NCI-H446 treated with DMSO at 0.1 percent for 48 hours (cell line): ENCODE measurements at regions not wholly inside any gene's neighbourhood (a gene's known extent, or its start where the extent isn't known, plus 50 kb on each side); places are given as distances from the start of the nearest gene placed in this dataset.
A peak's percentile ranks its signal among the peaks of the same experiment; 100 is the strongest.

Experiments
- DNase-seq: peaks from one replicate; lab custom pipeline; 2025; lab: John Stamatoyannopoulos, UW

DNA sequence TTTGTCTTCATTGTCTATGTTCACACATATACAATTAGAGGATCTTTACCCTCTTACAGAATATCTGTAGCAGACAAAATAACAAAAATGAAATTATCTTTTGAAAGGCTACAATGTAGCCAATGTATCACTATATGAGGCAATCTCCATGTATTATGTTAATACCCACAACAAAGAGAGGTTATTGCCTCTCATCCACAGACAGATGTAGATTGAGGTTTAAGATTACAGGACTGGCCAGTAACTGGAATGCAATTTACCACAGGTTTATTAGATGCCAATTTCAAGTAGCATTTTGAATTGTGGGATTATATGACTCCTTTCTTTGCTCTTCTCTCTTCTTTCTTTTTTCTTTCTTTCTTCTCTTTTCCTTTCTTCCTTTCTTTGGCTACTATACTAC, 242.6 kb downstream of the ANKRD50 start:
- no peak for DNase-seq

DNA sequence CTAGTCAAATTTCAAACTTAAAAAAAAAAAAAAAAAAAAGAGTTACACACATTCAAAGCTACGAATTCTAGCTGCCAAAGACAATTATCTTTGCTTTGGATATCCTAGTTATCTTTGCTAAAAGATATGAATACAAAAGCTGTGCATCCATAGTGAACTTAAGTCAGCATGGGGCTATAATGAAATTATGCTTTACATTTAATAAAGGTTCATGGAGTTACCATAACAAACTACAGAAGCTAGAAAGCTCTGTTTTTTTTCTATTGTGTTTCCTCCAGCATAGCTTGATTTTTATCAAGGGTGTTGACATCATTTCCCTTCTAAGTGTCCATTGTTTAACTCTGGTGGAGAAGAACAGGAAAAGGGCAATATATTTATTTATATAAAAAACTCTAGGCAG, 234.1 kb downstream of the ANKRD50 start:
- no peak for DNase-seq

DNA sequence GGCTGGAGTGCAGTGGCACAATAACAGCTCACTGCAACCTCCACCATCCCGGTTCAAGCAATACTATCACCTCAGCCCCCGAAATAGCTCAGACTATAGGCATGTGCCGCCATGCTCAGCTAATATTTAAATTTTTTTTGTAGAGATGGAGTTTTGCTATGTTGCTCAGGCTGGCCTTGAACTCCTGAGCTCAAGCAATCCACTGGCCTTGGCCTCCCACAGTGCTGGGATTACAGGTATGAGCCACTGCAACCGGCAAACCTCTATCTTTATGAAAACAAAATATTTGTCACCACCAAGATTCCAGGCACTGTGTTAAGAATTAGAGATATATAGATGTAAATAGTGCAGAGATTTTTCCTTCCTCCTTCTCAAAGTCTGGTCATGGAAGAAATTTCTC, 232.5 kb downstream of the ANKRD50 start:
- no peak for DNase-seq

DNA sequence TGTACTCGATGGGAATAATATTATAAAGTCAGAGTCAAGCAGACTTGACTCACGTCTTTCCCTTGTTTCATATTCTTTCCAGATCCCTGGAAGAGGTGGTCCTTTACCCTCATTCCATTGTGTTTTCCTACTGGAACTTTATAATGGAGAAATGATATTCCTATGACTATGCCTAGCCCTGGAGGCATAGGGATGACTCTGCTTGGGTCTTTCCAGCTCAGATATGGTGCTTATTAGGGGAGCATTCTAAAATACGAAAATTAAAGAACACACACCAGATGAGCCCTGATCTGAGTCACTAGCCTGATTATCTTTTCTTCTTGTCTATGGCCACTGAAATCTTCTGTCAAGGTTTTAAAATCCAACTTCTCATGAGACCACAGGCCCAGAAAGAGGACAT, 231.4 kb downstream of the ANKRD50 start:
- no peak for DNase-seq

DNA sequence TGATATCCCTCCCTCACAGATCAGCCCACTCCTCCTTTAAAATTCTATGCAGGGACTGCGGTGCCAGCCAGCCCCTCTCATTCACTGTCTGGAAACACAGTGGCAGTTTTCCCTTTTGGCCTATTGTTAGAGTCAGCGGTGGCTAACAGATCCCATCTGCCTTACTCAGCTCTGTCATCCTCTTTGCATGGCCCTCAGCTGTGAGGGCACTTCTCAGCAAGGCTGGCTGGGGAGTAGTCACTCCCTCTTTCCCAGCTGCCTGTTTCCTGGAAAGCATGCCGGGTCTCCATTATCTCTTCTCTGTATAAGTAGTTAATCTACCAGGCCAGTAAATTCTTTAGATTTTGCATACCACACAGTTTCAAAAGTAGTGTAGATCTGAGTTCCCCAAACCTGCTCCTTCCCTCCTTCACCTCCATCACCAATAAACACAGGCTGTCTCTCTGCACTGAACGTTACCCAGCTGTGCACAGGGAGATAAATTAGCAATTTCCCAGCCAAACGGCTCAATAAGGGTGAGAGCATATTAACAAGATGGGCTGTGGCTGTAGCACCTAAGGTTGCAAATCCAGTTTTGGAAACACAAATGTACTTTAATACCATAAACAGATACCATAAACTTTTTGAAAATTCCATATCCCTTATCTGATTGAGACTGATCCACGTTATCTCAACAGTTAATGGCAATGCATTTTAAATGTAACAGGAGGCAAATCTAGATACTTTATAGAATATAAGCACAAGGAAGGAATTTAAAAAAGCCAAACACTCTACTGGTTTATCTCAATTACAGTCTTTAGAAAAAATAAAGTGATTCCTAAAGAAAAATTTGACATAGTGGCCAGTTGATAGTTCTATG, 229.3 kb downstream of the ANKRD50 start:
- DNase-seq = no peak

DNA sequence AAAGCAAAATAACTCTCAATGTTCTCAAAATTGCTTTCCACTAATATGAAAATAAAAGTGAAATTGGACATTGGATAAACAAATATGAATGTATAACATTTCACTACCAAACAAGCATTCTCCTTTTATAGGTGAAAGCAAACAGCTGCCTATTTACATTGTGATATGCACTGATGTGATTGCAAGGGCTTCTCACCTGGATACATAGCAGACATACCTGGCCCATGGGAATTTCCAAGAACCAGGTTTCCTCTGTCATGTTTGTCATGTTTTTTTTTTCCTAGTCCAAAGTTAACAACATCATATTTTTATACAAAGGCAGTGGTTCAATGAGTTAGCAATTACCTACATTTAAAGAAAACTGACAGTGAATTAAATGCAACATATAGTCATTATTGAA, 228.5 kb downstream of the ANKRD50 start:
- DNase-seq = no peak

DNA sequence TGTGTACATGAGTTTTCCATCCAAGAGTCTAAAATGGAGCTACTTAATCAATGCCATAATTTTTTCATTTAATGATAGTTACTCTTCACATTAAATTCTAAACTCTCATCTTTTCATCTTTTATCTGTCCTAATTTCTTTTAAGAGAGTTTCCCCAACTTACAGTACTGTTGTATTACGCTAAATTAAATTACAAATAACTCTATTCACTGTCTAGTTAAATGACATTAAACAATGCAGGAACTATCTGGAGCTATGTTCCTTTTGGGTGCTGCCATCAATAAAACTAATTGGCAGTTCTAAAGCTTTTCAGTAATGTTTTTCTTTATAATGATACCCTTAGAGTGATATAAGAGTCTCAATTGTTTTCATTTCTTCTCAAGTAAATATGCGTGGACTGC, 227.6 kb downstream of the ANKRD50 start:
- no peak for DNase-seq

DNA sequence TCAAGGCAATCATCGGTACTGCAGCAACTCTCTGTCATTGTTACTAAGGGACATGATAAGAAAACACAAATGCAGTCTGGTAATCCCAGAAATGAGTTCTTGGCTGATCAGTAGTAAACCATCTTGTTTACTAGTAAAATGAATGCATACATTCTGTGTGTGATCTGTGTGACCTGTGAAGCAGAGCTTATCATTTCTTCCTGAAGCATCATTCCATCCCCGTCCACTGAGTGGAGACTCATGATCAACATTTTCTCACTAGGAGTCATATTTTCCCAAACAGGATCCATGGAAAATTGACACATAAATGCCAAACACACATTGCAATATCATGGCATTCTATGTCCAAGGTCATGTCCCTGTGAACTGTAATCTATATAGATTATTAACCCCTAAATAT, 226.1 kb downstream of the ANKRD50 start:
- DNase-seq = no peak

DNA sequence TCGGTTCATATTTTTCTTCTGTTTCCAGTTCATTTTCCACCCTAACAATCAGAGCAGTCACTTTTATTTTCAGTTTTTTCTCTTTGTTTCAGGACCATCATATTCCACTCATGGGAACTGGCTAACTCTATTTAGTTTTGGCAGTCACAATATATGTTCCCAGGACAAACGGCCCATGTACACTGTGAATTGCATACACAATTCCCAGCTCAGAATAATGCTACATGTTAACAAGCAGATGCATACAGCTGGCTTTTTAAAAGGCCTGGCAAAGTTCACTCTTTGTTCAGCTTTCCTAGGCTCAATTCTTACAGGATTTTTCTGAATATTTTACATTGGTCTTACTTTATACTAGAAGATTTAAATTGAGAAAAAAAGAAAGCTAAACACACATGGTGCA, 224.9 kb downstream of the ANKRD50 start:
- no peak for DNase-seq

DNA sequence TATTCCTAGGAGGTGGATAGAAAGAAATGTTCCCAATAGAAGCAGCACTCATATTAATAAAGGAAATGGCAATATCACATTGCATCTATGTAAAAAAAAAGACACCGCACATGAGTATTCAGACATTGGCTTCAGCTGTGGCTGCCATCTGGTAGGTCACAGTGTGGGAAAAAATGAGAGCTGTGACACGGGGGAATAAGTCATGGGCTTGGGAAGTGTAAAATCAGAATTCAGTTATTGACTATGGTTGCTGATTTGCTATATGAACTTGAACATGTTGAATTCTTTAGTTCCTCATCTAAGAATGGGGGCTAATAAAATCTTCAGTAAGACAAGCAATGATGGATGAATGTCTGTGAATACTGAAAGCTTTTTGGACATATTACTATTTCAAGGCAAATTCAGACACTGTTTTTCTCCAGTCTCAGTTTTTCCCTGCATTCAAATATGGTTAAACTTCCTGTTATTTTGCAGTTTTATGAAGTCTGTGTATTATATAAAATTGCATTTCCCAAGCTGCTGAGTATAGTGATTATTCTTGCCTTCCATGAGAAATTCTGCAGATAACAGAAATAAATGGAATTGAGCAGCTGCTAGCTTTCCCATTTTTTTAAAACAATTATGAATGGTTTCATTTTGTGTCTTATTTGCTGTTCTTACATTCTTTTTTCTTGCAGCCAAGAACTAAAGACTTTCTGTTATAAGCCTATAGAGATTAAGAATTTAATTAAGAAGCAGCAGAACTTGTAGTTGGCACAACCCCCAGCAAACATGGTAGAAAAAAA, 221.0 kb downstream of the ANKRD50 start:
- DNase-seq = no peak

DNA sequence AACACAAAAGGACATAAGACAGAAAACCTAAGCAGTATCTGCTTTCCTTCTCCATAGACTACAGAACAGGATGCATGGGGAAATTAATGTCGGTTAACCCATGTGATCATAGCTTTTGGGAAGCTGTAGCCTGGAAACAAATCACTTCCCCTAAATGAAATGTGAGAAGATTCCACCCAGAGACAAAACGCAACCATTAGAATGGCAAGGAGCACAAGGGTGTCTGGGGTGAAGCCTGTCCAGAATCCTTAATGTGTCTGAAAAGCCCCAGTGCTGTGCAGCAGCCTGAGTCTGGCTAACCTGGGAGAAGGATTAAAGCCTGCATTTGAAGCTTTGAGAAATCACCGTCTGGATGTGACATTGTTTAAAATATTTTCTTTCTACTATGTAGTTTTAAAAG, 213.3 kb downstream of the ANKRD50 start:
- DNase-seq = no peak

DNA sequence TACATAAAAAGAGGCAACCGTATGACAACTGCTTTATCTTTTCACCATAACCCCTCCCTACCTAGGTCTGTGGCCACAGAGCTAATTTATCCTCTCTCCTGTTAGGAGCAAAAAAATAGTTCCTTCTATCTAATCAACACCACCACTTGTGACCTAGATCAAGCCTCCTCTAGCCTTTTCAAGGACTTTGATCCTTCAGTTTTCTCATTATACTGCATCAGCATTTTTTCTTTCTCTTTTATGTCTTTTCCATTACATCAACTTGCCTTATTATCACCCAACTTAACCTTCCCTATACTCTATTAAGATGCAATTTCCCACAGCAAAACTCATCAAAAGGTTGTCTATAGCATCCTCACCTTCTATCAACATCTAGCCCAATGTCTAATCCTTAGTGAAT, 211.0 kb downstream of the ANKRD50 start:
- DNase-seq = no peak

DNA sequence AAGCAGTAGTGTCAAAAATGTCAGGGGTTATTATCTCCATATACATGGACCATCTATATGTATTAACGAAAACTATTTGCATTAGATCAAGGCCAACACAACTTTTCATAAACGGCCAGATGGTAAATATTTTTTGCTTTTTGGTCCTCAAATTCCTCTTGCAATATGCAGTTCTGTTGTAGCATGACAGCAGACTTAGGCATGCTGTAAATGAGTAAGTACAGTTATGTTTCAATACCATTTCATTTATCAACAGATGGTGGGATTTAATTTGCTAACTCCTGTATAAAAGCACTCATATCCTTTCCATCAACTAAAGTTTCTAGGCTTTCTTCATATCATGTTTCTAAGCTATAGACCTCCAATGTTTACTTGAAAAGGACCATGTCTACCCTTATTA, 208.1 kb downstream of the ANKRD50 start:
- peak; percentile 22 for DNase-seq

DNA sequence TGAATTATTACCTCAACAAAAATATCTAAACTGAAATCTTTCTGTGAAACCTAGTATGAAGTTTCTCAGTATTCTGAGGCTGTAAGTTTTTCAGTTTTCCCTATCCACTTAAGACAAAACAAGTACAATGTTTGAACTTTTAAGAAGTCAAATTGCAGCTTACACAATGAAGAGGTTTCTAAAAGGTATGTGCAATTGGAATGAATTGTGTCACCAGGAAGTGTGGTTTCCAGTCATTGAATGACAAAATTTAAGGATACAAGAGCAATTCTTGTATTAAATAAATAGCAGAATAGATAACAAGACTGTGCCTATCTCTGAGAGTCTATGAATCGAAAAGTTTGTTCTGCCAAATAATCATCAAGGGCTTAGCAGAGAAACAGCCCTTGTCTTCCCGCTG, 207.3 kb downstream of the ANKRD50 start:
- no peak for DNase-seq

DNA sequence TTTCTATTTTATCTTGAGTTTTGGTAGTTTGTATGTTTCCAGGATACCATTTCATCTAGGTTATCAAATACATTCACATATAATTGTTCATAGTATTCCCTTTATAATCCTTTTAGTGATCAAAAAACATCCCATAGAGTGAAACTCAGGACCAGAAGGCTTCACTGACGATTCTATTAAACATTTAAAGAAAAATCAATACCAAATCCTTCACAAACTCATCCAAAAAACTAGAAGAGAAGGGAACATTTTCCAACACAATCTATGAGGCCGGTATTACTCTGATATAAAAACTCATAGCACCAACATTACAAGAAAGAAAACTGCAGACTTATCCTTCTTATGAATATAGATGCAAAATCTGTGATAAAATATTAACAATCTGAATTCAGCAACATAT, 203.4 kb downstream of the ANKRD50 start:
- DNase-seq = no peak

DNA sequence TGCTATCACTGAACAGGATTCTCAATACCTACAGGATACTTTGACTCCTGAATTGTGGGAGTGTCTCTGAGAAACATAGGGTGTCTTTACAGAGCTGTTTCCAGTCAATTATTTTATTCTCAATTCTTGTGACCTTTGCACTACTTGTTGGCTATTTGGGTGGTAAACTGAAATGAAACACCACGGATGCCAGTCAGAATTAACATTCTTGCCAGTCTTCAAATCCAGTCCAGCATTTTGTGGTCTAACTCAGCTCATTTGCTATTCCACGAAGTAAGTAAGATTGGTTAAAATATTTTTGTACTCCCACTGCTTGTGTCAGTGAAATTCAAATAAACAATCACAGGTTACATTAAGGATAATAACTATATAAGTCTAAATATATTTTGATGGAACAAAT, 197.9 kb downstream of the ANKRD50 start:
- DNase-seq = no peak

DNA sequence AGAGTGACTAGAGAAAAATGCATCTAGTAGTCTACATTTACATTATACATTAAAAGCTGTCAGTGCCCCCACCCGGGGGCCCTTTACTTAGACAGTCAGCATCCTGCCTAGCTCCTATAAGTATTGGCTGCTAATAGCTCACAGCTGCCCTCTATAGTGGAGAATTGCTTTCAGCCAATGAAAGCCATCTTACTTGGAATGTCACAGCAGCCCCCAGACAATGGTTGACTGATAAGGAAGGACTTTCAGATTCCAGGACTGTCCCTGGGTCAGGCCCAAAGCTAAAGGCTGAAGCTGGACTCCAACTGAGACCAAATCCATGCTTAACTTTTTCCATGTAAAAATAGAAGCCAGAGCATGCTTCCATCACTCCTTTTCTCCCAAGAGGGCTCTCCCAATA, 196.9 kb downstream of the ANKRD50 start:
- no peak for DNase-seq

DNA sequence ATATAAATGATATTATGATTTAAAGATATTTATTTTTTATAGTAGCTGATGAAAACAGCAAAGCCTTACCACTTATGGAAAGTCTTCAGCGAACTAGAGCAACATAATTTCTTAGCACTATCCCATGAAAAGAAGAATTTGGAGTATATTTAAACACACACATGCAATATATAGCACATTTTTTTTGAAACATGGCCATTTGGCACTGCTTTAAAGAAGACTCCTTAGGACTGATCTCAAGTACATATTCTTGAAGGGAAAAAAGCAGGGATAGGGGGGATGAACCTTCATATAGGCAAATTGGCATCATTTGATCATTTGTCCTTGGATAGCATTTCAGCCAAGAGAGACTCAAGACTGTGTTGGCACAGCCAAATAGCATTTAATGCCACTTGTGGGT, 193.3 kb downstream of the ANKRD50 start:
- DNase-seq = peak; percentile 19

DNA sequence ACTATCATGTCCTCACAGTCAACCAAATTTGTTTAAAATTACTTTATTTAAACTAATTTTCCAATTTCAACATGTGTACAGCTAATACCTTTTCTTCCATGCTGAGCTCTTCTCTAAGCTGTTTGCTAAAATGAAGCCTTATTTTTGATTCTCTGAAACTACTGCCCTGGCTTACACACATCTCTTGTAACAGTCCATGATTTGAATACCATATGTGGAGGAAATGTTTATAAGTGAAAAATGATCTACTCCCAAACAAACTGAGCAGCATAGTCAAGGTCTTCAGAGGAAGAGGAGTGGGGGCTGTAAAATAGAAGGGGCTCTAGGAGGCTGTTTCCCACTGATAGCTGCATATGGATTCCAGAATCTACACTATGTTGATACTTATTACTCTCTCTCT, 188.7 kb downstream of the ANKRD50 start:
- DNase-seq = no peak

DNA sequence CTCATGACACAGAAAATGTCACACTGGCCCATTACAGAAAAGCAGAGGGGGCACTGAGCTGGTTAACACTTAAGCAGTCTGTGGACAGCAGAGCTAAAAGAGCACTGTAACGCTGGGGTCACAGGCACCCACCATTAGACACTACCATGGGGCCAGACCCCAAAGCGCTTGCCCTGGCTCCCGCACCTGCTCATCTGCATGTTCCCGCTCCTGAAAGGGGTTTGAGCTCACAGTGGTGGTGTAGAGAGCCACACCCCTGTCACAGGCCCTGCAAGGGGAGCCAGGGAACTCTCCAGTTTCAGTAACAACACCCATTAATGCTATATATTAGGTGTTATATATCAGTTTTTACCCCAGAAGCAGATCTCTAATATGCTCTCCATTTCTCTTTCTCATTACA, 187.0 kb downstream of the ANKRD50 start:
- DNase-seq = no peak

DNA sequence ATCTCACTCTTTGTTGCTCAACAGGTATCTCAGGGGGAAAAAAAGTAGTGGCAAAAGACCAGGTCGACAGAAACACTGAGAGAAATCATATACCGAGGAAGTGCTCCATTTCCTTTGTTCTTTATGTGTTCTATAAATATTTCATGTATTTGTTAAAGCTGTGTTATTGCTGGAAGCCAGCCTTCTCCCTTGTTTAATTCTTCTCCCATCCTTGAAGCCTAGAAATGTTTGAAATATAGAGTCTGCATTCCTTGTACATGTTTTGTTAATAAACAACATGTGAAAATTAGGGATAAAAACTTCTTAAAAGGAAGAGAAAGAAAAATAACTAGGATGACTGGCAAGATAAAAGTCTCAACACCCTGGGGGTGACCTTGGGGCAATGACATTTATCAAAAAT, 186.2 kb downstream of the ANKRD50 start:
- DNase-seq = no peak

DNA sequence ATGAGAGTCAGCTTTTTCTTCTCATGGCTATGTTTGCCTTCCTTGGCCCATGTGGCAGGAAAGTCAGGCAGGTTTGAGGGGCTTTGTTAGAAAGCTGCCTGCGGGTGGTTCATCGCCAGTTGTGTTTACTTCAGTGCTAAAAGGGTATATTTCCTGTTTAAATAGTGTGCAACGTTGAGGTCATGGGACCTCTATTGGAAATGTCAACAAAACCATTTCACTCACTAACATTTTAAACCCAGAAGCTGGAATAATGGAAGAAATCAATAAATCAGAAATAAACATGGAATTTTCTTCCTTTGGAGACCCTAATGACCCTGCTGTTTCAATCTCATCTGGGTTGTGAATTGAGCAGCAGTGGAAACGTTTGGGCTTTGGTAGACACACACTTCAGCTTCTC, 185.8 kb downstream of the ANKRD50 start:
- DNase-seq = no peak

DNA sequence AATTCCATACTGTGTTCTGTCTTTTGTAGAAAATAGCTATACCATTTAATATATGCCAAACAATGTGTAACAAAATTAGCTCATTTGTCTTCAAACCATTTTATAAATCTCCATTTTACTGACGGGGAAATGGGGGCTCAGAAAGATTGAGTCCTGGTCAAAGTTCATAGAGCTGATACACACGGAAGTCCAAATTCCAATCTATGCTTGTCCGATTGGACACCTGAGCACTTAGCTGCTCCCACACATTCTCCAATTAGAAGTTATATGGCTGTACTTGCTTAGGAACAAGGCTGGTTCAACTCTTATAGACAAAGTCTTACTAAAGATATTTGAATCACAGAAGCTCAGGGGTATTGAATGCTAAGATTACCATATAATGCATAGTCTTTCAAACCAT, 185.2 kb downstream of the ANKRD50 start:
- DNase-seq = no peak

DNA sequence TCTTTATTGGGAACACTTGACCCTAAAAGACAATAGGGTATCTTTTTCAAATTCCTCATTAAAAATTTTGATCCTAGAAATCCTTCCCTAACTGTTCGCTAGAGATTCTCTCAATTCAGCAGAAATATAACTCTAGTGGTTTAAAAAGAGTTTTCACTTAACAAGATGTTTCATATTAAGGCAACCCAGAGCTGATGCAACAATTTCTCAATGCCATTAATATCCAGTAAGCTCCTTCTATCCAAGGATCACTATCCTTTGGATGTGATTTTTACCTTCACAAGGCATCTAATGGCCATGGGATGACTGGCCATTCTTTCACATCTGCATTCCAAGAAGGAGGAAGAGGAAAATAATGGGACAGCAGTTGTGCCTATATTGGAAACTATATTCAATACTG, 183.4 kb downstream of the ANKRD50 start:
- DNase-seq = no peak
